WTC11 (cell line): ENCODE measurements at regions not wholly inside any gene's neighbourhood (a gene's known extent, or its start where the extent isn't known, plus 50 kb on each side); places are given as distances from the start of the nearest gene placed in this dataset.

ENCODE experiments used
- CTCF ChIP-seq: fragments of 200-600 bp; IDR thresholded peaks from 2 replicates; pipeline ENCODE4 v1.8.0; 2022; ENCODE audit warnings: antibody characterized with exemption
- E2F1 ChIP-seq: sonication (generic); formaldehyde crosslinking; IDR thresholded peaks from 2 replicates; pipeline ENCODE4 v1.8.0; 2022; ENCODE audit warnings: mild to moderate bottlenecking, missing genetic modification reagents
- IRF1 ChIP-seq: sonication (generic); formaldehyde crosslinking; IDR thresholded peaks from 2 replicates; pipeline ENCODE4 v1.8.0; 2023; ENCODE audit warnings: missing genetic modification reagents
- MAX ChIP-seq: sonication (generic); formaldehyde crosslinking; IDR thresholded peaks from 2 replicates; pipeline ENCODE4 v1.8.0; 2022; ENCODE audit warnings: mild to moderate bottlenecking, missing genetic modification reagents
- NFYB ChIP-seq: sonication (generic); formaldehyde crosslinking; conservative IDR thresholded peaks from 2 replicates; pipeline ENCODE4 v1.8.0; 2022; ENCODE audit warnings: low read depth, missing genetic modification reagents
- SP1 ChIP-seq: sonication (generic); formaldehyde crosslinking; conservative IDR thresholded peaks from 2 replicates; pipeline ENCODE4 v1.8.1; 2022; ENCODE audit warnings: missing genetic modification reagents
- TEAD1 ChIP-seq: sonication (generic); formaldehyde crosslinking; IDR thresholded peaks from 2 replicates; pipeline ENCODE4 v1.8.0; 2022; ENCODE audit warnings: mild to moderate bottlenecking, missing genetic modification reagents
- ZNF423 ChIP-seq: fragments of 250-450 bp; sonication (Bioruptor Pico); IDR thresholded peaks from 2 replicates; pipeline ENCODE4 v2.1.2; 2022; ENCODE audit warnings: mild to moderate bottlenecking, moderate library complexity
- ZNF425 ChIP-seq: fragments of 250-450 bp; sonication (Bioruptor Pico); conservative IDR thresholded peaks from 2 replicates; pipeline ENCODE4 v1.9.0; 2021; ENCODE audit warnings: mild to moderate bottlenecking
- TF ChIP-seq, protein P1 (sequence below): sonication (generic); formaldehyde crosslinking; IDR thresholded peaks from 2 replicates; pipeline ENCODE4 v1.8.0; 2022; ENCODE audit warnings: mild to moderate bottlenecking, missing genetic modification reagents
- TF ChIP-seq, protein P2 (sequence below): fragments of 250-450 bp; sonication (Bioruptor Pico); IDR thresholded peaks from 2 replicates; pipeline ENCODE4 v1.9.0; 2021; ENCODE audit warnings: mild to moderate bottlenecking
- TF ChIP-seq, protein P3 (sequence below): fragments of 250-450 bp; sonication (Bioruptor Pico); IDR thresholded peaks from 2 replicates; pipeline ENCODE4 v2.1.2; 2022; ENCODE audit warnings: mild to moderate bottlenecking, moderate library complexity
- TF ChIP-seq, protein P4 (sequence below): sonication (generic); formaldehyde crosslinking; conservative IDR thresholded peaks from 2 replicates; pipeline ENCODE4 v1.8.1; 2022; ENCODE audit warnings: mild to moderate bottlenecking, missing genetic modification reagents

GRCh38 chr3:83092521-83093221 lies 1331.2 kb upstream of the GBE1 start:
- TF ChIP-seq, protein P1, sequence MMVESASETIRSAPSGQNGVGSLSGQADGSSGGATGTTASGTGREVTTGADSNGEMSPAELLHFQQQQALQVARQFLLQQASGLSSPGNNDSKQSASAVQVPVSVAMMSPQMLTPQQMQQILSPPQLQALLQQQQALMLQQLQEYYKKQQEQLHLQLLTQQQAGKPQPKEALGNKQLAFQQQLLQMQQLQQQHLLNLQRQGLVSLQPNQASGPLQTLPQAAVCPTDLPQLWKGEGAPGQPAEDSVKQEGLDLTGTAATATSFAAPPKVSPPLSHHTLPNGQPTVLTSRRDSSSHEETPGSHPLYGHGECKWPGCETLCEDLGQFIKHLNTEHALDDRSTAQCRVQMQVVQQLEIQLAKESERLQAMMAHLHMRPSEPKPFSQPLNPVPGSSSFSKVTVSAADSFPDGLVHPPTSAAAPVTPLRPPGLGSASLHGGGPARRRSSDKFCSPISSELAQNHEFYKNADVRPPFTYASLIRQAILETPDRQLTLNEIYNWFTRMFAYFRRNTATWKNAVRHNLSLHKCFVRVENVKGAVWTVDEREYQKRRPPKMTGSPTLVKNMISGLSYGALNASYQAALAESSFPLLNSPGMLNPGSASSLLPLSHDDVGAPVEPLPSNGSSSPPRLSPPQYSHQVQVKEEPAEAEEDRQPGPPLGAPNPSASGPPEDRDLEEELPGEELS (CRISPR knock-in tag) = no peak
- TF ChIP-seq CTCF = no peak
- TF ChIP-seq, protein P2, sequence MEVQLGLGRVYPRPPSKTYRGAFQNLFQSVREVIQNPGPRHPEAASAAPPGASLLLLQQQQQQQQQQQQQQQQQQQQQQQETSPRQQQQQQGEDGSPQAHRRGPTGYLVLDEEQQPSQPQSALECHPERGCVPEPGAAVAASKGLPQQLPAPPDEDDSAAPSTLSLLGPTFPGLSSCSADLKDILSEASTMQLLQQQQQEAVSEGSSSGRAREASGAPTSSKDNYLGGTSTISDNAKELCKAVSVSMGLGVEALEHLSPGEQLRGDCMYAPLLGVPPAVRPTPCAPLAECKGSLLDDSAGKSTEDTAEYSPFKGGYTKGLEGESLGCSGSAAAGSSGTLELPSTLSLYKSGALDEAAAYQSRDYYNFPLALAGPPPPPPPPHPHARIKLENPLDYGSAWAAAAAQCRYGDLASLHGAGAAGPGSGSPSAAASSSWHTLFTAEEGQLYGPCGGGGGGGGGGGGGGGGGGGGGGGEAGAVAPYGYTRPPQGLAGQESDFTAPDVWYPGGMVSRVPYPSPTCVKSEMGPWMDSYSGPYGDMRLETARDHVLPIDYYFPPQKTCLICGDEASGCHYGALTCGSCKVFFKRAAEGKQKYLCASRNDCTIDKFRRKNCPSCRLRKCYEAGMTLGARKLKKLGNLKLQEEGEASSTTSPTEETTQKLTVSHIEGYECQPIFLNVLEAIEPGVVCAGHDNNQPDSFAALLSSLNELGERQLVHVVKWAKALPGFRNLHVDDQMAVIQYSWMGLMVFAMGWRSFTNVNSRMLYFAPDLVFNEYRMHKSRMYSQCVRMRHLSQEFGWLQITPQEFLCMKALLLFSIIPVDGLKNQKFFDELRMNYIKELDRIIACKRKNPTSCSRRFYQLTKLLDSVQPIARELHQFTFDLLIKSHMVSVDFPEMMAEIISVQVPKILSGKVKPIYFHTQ (CRISPR knock-in tag) = no peak
- TF ChIP-seq, protein P3, sequence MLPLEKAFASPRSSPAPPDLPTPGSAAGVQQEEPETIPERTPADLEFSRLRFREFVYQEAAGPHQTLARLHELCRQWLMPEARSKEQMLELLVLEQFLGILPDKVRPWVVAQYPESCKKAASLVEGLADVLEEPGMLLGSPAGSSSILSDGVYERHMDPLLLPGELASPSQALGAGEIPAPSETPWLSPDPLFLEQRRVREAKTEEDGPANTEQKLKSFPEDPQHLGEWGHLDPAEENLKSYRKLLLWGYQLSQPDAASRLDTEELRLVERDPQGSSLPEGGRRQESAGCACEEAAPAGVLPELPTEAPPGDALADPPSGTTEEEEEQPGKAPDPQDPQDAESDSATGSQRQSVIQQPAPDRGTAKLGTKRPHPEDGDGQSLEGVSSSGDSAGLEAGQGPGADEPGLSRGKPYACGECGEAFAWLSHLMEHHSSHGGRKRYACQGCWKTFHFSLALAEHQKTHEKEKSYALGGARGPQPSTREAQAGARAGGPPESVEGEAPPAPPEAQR = no peak
- TF ChIP-seq NFYB (CRISPR knock-in tag) = no peak
- TF ChIP-seq SP1 (CRISPR knock-in tag) = no peak
- no peak for TF ChIP-seq TEAD1
- no peak for TF ChIP-seq IRF1
- TF ChIP-seq MAX (CRISPR knock-in tag) = no peak
- TF ChIP-seq, protein P4, sequence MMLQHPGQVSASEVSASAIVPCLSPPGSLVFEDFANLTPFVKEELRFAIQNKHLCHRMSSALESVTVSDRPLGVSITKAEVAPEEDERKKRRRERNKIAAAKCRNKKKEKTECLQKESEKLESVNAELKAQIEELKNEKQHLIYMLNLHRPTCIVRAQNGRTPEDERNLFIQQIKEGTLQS (CRISPR knock-in tag) = no peak
- TF ChIP-seq E2F1 = no peak
- no peak for TF ChIP-seq ZNF425
- TF ChIP-seq ZNF423 (CRISPR knock-in tag) = no peak
